GM12891 (cell line): ENCODE measurements at regions not wholly inside any gene's neighbourhood (a gene's known extent, or its start where the extent isn't known, plus 50 kb on each side); places are given as distances from the start of the nearest gene placed in this dataset.

Experiments
- PAX5 ChIP-seq: IDR thresholded peaks from 2 replicates; pipeline ENCODE4 v1.6.1; 2011; ENCODE audit warnings: low read length, moderate library complexity, mild to moderate bottlenecking; ENCODE audit not compliant: insufficient read depth, severe bottlenecking
- POLR2A ChIP-seq: IDR thresholded peaks from 2 replicates; pipeline ENCODE4 v1.6.1; 2011; ENCODE audit warnings: low read depth, low read length, control low read depth
- POLR2AphosphoS5 ChIP-seq: IDR thresholded peaks from 2 replicates; pipeline ENCODE4 v1.6.1; 2011; ENCODE audit warnings: low read depth, low read length, control low read depth
- POU2F2 ChIP-seq: IDR thresholded peaks from 2 replicates; pipeline ENCODE4 v1.6.1; 2011; ENCODE audit warnings: low read depth, mild to moderate bottlenecking, control low read depth, low read length, moderate library complexity
- SPI1 ChIP-seq: IDR thresholded peaks from 2 replicates; pipeline ENCODE4 v1.6.1; 2011; ENCODE audit warnings: low read depth, low read length, control low read depth
- TAF1 ChIP-seq: IDR thresholded peaks from 2 replicates; pipeline ENCODE4 v1.6.1; 2011; ENCODE audit warnings: low read depth, low read length, control low read depth

- TF ChIP-seq TAF1: no peak
- TF ChIP-seq POLR2AphosphoS5: no peak
- TF ChIP-seq POLR2A: no peak
- TF ChIP-seq PAX5: no peak
- TF ChIP-seq SPI1: no peak
- TF ChIP-seq POU2F2: no peak
These were observed 296.1 kb downstream of the TAF11L14 start for GRCh38 chr5:17930346-17930745.
